ENCODE measurements at regions not wholly inside any gene's neighbourhood (a gene's known extent, or its start where the extent isn't known, plus 50 kb on each side); places are given as distances from the start of the nearest gene placed in this dataset.

DNA sequence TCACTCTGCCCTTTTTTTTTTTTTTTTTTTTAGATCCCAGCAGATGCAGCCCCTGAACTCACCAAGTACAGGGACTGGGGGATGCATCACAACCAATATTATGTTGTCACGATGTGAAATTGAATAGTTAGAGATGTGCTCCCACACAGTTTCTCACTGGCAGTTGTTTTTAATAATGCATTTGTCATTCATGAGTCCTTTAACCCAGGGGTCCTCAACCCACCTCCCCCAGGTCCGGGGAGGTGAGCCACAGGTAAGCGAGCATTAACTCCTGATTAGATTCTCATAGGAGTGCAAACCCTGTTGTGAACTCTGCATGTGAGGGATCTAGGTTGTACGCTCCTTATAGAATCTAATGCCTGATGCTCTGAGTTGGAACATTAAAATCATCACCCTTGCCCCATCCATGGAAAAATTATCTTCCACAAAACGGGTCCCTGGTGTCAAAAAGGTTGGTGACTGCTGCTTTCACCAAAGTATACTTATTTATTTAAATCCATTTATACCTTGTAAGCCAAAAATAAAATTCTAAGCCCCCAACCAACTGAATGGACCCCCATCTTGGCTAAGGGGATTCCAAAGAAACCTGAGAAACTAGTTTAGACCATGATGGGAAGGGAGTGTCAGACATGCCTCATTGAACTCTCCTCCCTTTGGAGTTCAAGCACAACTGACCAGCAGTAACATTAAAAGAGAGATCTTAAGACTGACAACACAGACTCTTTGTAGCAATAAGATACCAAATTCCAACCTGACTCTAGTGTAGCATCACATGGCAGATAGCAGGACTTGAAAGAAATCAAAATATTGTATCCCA, 119.3 kb upstream of the ATP1A1 start:
- TF ChIP-seq, protein P1, sequence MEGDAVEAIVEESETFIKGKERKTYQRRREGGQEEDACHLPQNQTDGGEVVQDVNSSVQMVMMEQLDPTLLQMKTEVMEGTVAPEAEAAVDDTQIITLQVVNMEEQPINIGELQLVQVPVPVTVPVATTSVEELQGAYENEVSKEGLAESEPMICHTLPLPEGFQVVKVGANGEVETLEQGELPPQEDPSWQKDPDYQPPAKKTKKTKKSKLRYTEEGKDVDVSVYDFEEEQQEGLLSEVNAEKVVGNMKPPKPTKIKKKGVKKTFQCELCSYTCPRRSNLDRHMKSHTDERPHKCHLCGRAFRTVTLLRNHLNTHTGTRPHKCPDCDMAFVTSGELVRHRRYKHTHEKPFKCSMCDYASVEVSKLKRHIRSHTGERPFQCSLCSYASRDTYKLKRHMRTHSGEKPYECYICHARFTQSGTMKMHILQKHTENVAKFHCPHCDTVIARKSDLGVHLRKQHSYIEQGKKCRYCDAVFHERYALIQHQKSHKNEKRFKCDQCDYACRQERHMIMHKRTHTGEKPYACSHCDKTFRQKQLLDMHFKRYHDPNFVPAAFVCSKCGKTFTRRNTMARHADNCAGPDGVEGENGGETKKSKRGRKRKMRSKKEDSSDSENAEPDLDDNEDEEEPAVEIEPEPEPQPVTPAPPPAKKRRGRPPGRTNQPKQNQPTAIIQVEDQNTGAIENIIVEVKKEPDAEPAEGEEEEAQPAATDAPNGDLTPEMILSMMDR (IDR thresholded peaks at IDR 0.05), result no peak
- TF ChIP-seq POLR2A (IDR thresholded peaks at IDR 0.05), result no peak
